ENCODE measurements at regions not wholly inside any gene's neighbourhood (a gene's known extent, or its start where the extent isn't known, plus 50 kb on each side); places are given as distances from the start of the nearest gene placed in this dataset.

DNA sequence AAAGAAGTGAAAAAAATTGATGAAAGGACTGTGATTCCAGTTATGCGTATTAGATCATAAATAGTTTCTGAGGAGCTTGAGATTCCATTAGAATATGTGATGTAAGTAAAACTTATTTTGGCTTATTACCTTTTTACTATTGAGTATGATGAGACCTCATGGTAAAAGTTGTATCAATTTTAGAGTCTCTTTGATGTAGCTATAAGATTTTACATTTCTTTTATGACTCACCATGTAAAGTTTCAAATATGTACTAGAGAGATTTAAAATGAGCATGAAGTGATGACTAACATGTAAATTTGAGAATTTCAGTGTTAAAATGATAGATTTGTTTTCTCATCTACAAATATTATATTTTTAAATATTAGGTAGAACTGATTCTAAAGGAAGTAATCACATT, 276.5 kb downstream of the OTUD1 start:
- TF ChIP-seq, protein P1, sequence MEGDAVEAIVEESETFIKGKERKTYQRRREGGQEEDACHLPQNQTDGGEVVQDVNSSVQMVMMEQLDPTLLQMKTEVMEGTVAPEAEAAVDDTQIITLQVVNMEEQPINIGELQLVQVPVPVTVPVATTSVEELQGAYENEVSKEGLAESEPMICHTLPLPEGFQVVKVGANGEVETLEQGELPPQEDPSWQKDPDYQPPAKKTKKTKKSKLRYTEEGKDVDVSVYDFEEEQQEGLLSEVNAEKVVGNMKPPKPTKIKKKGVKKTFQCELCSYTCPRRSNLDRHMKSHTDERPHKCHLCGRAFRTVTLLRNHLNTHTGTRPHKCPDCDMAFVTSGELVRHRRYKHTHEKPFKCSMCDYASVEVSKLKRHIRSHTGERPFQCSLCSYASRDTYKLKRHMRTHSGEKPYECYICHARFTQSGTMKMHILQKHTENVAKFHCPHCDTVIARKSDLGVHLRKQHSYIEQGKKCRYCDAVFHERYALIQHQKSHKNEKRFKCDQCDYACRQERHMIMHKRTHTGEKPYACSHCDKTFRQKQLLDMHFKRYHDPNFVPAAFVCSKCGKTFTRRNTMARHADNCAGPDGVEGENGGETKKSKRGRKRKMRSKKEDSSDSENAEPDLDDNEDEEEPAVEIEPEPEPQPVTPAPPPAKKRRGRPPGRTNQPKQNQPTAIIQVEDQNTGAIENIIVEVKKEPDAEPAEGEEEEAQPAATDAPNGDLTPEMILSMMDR (IDR thresholded peaks at IDR 0.05), result no peak
- no peak for TF ChIP-seq ZFX (IDR thresholded peaks at IDR 0.05; ENCODE audit: borderline replicate concordance)

Measured in 22Rv1 (cell line).